Common myeloid progenitor, CD34-positive (primary cell): ENCODE measurements at regions not wholly inside any gene's neighbourhood (a gene's known extent, or its start where the extent isn't known, plus 50 kb on each side); places are given as distances from the start of the nearest gene placed in this dataset.

ENCODE experiments used
- CTCF ChIA-PET: fragments of 350-600 bp; sonication (Branson Sonifier 250); formaldehyde crosslinking; loops from one replicate; lab custom pipeline; 2021; ENCODE audit warnings: antibody characterized with exemption; lab: Charles Lee
- POLR2A ChIA-PET: fragments of 350-600 bp; sonication (Branson Sonifier 250); formaldehyde crosslinking; loops from one replicate; lab custom pipeline; 2021; ENCODE audit warnings: antibody characterized with exemption; lab: Charles Lee
- DNase-seq, 3 donors: peaks; one replicate each; pipeline versions ENCODE4 v3.0.0 to v3.0.0-alpha.2; 2013
- H3K27ac ChIP-seq, 2 experiments: 1 replicate in 1 of 2; 2 replicates in 1 of 2; pipeline ENCODE4 v1.7.0; 2013; ENCODE audit warnings: inconsistent platforms in 2 of 2, low read length in 2 of 2, mild to moderate bottlenecking in 2 of 2, low read depth in 1 of 2, moderate library complexity in 1 of 2; ENCODE audit not compliant: severe bottlenecking in 2 of 2, insufficient read depth in 1 of 2, poor library complexity in 1 of 2
- H3K27me3 ChIP-seq, 5 experiments: replicated peaks in 2 of 5; 1 replicate in 3 of 5; 2 replicates in 2 of 5; pipeline versions ENCODE4 v1.6.1 to v1.7.0; 2013; ENCODE audit warnings: low read length in 4 of 5, mild to moderate bottlenecking in 2 of 5, moderate library complexity in 2 of 5, inconsistent platforms in 1 of 5; ENCODE audit not compliant: insufficient read depth in 5 of 5, control insufficient read depth in 4 of 5
- H3K36me3 ChIP-seq, 4 experiments: 1 replicate in 2 of 4; 2 replicates in 2 of 4; pipeline versions ENCODE4 v1.6.1 to v1.7.0; 2013; ENCODE audit warnings: low read length in 3 of 4, control low read depth in 1 of 4, mild to moderate bottlenecking in 1 of 4; ENCODE audit not compliant: control insufficient read depth in 4 of 4, insufficient read depth in 4 of 4
- H3K4me1 ChIP-seq, 4 experiments: 1 replicate in 3 of 4; 2 replicates in 1 of 4; pipeline versions ENCODE4 v1.6.1 to v1.7.1; 2013; ENCODE audit warnings: low read length in 3 of 4, mild to moderate bottlenecking in 3 of 4, control low read depth in 1 of 4, inconsistent platforms in 1 of 4, moderate library complexity in 1 of 4; ENCODE audit not compliant: control insufficient read depth in 4 of 4, insufficient read depth in 4 of 4; ENCODE audit errors: control extremely low read depth in 1 of 4
- H3K4me3 ChIP-seq, 7 experiments: 1 replicate in 4 of 7; 2 replicates in 3 of 7; pipeline versions ENCODE4 v1.5.1 to v1.7.0; 2013; ENCODE audit warnings: mild to moderate bottlenecking in 7 of 7, low read length in 6 of 7, moderate library complexity in 6 of 7, inconsistent platforms in 2 of 7, low read depth in 2 of 7, control low read depth in 1 of 7; ENCODE audit not compliant: insufficient read depth in 4 of 7, control insufficient read depth in 1 of 7; ENCODE audit errors: extremely low read depth in 1 of 7
- H3K9me3 ChIP-seq, 5 experiments: 1 replicate in 4 of 5; 2 replicates in 1 of 5; pipeline versions ENCODE4 v1.6.1 to v1.7.1; 2013; ENCODE audit warnings: low read length in 4 of 5, mild to moderate bottlenecking in 2 of 5, inconsistent platforms in 1 of 5, low read depth in 1 of 5, moderate library complexity in 1 of 5; ENCODE audit not compliant: control insufficient read depth in 4 of 5, insufficient read depth in 2 of 5; ENCODE audit errors: control extremely low read depth in 1 of 5
- WGBS: methylation state at CpG from one replicate; pipeline ENCODE4 v1.1.5; 2013; ENCODE audit not compliant: insufficient coverage; 5-methylcytosine and 5-hydroxymethylcytosine counted together

GRCh38 chr20:41902346-41902745, 284.2 kb upstream of the CHD6 start:
- 100% methylated on average over 4 of the region's 4 CpGs for whole genome bisulfite sequencing
- H3K4me3 ChIP-seq: no peak overlapping the region
- H3K36me3 ChIP-seq: no peaks in the 10 kb centered on the region
- no peak overlapping the region for H3K27ac ChIP-seq
- no peaks in the 10 kb centered on the region for H3K9me3 ChIP-seq
- ChIA-PET CTCF (no interaction called here), POLR2A (no interaction called here)
- DNase-seq: no peak
- peaks cover 0 to 3% (median 0%) of the 10 kb centered on the region in 5 experiments for H3K27me3 ChIP-seq
- H3K4me1 ChIP-seq: no peaks in the 10 kb centered on the region

- POLR2A ChIA-PET: no interaction called here
- 83% methylated on average over 3 of the region's 4 CpGs for WGBS
- no peaks in the 10 kb centered on the region for H3K36me3 ChIP-seq
These were observed 282.1 kb upstream of the CHD6 start for GRCh38 chr20:41900201-41900691.

GRCh38 chr20:41897708-41898107, 279.5 kb upstream of the CHD6 start:
- DNase-seq: no peak

More at GRCh38 chr20:41900201-41900691, 282.1 kb upstream of the CHD6 start:
- CTCF ChIA-PET: no interaction called here
- peaks cover 0 to 3% (median 0%) of the 10 kb centered on the region in 5 experiments for H3K27me3 ChIP-seq
- no peak overlapping the region for H3K4me3 ChIP-seq
- no peak overlapping the region for H3K27ac ChIP-seq
- no peaks in the 10 kb centered on the region for H3K4me1 ChIP-seq
- H3K9me3 ChIP-seq: no peaks in the 10 kb centered on the region
- no peak for DNase-seq

GRCh38 chr20:41895241-41896032, 277.3 kb upstream of the CHD6 start:
- Histone ChIP-seq H3K27me3 (peaks cover 0 to 2% (median 0%) of the 10 kb centered on the region in 5 experiments), H3K4me3 (no peak overlapping the region), H3K36me3 (no peaks in the 10 kb centered on the region), H3K9me3 (no peaks in the 10 kb centered on the region), H3K27ac (no peak overlapping the region), H3K4me1 (no peaks in the 10 kb centered on the region)
- CTCF ChIA-PET: no interaction called here
- no peak for DNase-seq
- 13% methylated on average over 1 of the region's 5 CpGs for WGBS
- POLR2A ChIA-PET: no interaction called here

More at GRCh38 chr20:41897708-41898107, 279.5 kb upstream of the CHD6 start:
- Histone ChIP-seq H3K36me3 (no peaks in the 10 kb centered on the region), H3K27ac (no peak overlapping the region), H3K4me1 (no peaks in the 10 kb centered on the region), H3K27me3 (peaks cover 0 to 2% (median 0%) of the 10 kb centered on the region in 5 experiments), H3K4me3 (no peak overlapping the region), H3K9me3 (no peaks in the 10 kb centered on the region)
- ChIA-PET CTCF (no interaction called here), POLR2A (no interaction called here)
- WGBS: 86% methylated on average over 5 of the region's 5 CpGs

- H3K27ac ChIP-seq: no peak overlapping the region
- WGBS: 95% methylated on average over 8 of the region's 10 CpGs
- CTCF ChIA-PET: no interaction called here
- DNase-seq: no peak
- no peaks in the 10 kb centered on the region for H3K4me1 ChIP-seq
- H3K36me3 ChIP-seq: no peaks in the 10 kb centered on the region
- no peaks in the 10 kb centered on the region for H3K9me3 ChIP-seq
- H3K4me3 ChIP-seq: no peak overlapping the region
- H3K27me3 ChIP-seq: peaks cover 0 to 5% (median under 1%) of the 10 kb centered on the region in 5 experiments
- POLR2A ChIA-PET: no interaction called here
These were observed 276.2 kb upstream of the CHD6 start for GRCh38 chr20:41894255-41894963.

GRCh38 chr20:41892031-41892430, 273.9 kb upstream of the CHD6 start:
- Histone ChIP-seq H3K9me3 (no peaks in the 10 kb centered on the region), H3K4me1 (no peaks in the 10 kb centered on the region), H3K36me3 (no peaks in the 10 kb centered on the region), H3K27me3 (peaks cover 0 to 8% (median 2%) of the 10 kb centered on the region in 5 experiments), H3K4me3 (no peak overlapping the region), H3K27ac (no peak overlapping the region)
- ChIA-PET CTCF (no interaction called here), POLR2A (no interaction called here)
- 87% methylated on average over 5 of the region's 5 CpGs for WGBS
- DNase-seq: no peak

GRCh38 chr20:41889844-41890224, 271.7 kb upstream of the CHD6 start:
- Histone ChIP-seq H3K27me3 (peaks cover 0 to 8% (median 2%) of the 10 kb centered on the region in 5 experiments), H3K4me1 (no peaks in the 10 kb centered on the region), H3K36me3 (no peaks in the 10 kb centered on the region), H3K27ac (no peak overlapping the region), H3K9me3 (no peaks in the 10 kb centered on the region), H3K4me3 (no peak overlapping the region)
- ChIA-PET POLR2A (no interaction called here), CTCF (no interaction called here)
- no peak for DNase-seq
- 66% methylated on average over 4 of the region's 4 CpGs for WGBS
